GM21825 (cell line): ENCODE measurements at regions not wholly inside any gene's neighbourhood (a gene's known extent, or its start where the extent isn't known, plus 50 kb on each side); places are given as distances from the start of the nearest gene placed in this dataset.
"Not testable (repeated sequence)": the region's sequence is repeated elsewhere in the genome, so short reads cannot be mapped to it uniquely, and the experiment has no call there.

Experiments
- ATAC-seq: cut with Tn5 transposase; IDR thresholded peaks from one replicate; pipeline ENCODE4 v1.9.1; 2021; ENCODE audit warnings: mild to moderate bottlenecking, moderate library complexity; ENCODE audit not compliant: unreplicated experiment

DNA sequence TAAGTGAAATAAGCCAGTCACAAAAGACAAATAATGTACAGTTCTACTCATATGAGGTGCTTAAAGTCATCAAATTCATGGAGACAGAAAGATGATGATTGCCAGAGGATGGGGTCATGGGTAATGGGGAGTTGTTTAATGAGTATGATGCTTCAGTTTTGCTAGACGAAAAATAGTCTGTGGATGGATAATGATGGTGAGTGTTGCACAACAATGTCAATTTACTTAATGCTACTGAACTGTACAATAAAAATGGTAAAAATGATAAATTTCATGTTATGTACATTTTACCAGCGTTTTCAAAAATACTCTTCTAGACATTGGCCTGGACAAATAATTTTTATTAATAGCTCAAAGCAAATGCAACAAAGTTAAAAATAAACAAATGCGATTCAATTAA, 118.5 kb upstream of the KYNU start:
- ATAC-seq = no peak

DNA sequence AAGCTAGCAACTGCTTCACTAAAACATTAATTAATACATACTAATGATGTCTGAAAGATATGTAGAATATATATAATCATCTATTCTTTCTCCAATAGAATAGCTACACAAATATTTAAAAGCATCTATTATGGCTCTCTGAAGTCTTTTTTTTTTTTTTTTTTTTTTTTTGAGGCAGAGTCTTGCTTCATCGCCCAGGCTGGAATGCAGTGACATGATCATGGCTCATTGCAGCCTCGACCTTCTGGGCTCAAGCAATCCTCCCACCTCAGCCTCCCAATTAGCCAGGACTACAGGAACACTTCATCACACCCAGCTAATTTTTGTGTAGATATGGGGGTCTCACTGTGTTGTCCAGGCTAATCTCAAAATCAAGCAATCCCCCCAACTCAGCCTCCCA, 120.4 kb upstream of the KYNU start:
- ATAC-seq = no peak

DNA sequence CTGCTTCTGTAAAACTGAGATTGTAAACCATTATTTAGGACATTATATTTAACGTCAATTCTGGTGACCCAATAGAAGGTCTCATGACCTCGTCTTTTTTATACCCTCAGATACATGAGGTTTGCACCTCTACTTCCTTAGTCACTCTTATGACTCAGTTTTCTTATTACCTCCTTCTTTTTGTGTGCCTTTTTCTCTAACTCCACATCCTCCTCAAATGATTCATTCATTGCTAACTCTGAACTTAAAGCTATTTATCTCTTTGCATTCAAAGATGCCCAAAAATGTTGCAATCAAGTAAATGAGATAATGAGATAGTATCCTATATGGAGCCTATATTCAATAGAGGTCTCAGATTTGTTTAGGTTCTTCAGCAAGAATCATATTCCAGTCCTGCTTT, 121.0 kb upstream of the KYNU start:
- no peak for ATAC-seq

DNA sequence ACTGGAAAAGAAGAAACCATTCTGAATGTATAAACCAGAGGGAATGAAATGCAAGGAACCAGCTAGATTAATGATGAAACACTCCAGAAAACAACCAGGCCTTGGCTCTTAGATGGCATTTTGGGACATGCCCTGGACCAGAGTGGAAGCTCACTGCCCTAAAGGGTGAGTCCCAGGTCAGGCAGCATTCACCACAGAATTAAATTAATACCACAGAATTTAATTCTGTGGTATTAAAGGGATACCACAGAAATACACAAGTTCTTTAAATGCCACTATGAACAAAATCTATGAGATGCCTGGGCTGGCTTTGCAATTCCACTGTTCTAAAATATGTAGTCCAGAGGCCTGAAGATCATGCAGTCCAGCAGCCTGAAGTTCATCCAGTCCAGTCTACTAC, 122.3 kb upstream of the KYNU start:
- no peak for ATAC-seq

- no peak for ATAC-seq
Measured at GRCh38 chr2:142754182-142754581, 123.3 kb upstream of the KYNU start.

- no peak for ATAC-seq
Measured at GRCh38 chr2:142750858-142751257, 126.6 kb upstream of the KYNU start.

DNA sequence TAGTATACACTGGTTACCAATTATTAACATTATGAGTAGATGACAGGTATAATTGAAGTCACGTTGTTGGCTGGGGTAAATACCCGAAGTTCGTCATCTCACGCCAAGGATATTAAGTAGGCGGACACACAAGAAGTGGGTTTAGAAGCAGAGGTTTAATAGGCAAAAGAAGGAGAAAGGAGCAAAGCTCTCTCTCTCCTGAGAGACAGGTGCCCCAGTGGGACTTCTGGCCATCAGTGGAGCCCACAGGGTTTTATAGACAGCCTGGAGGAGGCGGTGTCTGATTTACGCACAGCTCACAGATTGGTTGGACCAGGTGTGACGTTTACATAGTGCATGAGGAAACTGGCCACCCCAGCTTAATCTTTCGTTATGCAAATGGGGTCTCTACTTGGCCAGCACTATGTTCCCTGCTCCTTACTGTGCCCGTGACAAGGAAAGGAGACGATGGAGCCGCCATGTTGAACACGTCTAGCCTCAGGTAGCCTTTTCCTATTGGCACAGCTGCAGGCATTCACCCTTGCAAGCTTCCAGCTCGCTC, 128.8 kb upstream of the KYNU start:
- no peak for ATAC-seq

- no peak for ATAC-seq
Measured at GRCh38 chr2:142745691-142746090, 131.8 kb upstream of the KYNU start.

DNA sequence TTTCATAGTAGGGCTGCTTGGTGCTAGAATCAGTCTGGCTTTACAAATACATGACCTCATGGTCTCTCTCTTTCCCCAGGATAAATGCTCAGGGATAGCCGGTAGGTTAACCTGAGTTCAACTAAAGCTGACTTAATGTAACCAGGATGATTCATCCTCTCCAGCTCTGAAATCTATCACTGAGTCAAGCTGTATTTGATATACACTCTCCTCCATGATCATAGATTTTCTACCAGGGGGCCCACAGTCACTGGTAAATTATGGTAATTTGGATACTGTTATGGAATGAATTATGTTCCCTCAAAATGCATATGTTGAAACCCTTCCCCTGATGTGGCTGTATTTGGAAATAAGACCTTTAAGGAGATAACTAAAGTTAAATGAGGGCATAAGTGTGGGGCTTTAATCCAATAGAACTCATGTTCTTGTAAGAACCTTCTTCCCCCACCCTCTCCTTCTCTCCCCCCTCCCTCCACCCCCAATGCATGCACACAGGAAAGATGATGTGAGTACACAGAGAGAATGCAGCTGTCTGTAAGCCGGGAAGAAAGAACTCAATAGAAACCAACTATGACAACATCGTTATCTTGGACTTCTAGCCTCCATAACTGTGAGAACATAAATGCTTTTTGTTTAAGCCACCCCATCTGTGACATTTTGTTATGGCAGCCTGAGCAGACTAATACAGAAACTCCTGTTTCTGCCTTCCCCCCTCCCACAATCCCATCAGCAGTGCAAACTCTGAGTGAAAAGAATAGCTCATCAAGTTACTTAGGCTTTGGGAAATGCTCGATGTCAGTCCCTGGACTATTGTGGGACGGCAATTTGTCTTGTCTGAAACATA, 134.9 kb upstream of the KYNU start:
- ATAC-seq = no peak

GRCh38 chr2:142741764-142742269, 135.6 kb upstream of the KYNU start:
- no peak for ATAC-seq

GRCh38 chr2:142734770-142735169, 142.7 kb upstream of the KYNU start:
- no peak for ATAC-seq

DNA sequence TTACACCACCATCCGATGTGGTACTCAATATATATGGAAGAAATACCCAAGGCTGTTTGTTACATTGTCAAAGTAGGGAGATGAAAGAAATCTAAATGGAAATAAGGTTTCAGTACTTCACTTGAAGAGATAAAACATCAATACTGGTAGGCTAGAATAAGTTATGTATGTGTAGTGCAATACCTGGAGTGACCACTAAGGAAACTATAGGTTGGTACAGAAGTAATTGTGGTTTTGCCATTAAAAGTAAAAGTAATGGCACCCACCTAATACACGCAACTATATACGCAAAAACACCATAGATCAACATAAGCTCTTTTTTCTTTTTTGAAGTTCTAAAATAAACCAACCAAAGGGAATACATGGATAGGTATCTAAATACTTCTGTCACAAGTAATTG, 143.2 kb upstream of the KYNU start:
- ATAC-seq = no peak

DNA sequence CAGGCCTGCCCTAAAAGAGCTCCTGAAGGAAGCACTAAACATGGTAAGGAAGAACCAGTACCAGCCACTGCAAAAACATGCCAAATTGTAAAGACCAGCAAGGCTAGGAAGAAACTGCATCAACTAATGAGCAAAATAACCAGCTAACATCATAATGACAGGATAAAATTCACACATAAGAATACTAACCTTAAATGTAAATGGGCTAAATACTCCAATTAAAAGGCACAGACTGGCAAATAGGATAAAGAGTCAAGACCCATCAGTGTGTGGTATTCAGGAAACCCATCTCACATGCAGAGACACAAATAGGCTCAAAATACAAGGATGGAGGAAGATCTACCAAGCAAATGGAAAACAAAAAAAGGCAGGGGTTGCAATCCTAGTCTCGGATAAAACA, 147.7 kb upstream of the KYNU start:
- ATAC-seq = not testable (repeated sequence)

DNA sequence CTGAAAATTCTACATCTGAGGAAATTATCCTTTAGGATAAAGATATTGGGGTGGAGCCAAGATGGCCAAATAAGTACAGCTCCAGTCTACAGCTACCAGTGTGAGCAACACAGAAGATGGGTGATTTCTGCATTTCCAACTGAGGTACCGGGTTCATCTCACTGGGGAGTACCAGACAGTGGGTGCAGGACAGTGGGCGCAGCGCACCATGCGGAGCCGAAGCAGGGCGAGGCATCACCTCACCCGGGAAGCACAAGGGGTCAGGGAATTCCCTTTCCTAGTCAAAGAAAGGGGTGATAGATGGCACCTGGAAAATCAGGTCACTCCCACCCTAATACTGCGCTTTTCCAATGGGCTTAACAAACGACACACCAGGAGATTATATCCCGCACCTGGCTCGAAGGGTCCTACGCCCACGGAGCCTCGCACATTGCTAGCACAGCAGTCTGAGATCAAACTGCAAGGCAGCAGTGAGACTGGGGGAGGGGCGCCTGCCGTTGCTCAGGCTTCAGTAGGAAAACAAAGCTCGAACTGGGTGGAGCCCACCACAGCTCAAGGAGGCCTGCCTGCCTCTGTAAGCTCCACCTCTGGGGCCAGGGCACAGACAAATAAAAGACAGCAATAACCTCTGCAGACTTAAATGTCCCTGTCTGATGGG, 149.5 kb upstream of the KYNU start:
- ATAC-seq = not testable (repeated sequence)

DNA sequence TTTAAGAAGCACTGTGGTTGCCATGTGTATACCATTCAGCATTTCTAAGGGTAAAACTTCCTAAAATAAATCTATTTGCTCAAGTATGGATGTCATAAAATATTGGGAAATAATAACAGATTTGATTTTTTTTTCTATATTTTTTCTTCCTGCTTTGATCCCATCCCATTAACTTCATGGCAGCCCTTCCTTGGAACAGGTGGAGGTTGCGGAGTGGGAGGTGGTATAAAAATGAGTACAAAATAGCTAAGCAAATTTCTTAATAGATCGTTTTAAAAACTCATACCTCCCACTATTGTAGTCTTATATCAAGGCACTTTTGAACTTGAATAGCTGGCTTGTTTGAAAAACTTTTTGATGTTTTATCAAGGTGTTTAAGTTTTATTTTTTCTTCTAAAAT, 152.1 kb upstream of the KYNU start:
- ATAC-seq = no peak

- peak; percentile 59 for ATAC-seq
Measured at GRCh38 chr2:142724713-142725349, 152.6 kb upstream of the KYNU start.

DNA sequence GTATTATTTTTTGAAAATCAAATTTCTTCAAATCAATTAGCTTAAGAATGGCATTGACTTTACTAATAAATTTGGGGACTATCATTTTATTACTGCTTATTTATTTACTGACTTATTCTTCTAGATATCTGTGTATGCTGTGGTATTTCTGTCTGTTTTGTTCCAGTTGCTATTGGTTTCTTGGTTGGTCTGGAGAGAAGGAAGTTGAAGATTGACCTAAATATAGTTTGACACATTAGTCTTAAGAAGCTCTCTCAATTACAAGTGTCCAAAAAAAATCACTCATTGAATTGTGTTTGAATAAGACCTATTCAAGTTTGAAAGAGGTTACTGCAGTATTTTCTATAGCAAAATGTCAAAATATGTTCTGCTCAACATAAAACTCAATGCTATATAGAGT, 153.3 kb upstream of the KYNU start:
- ATAC-seq = no peak

DNA sequence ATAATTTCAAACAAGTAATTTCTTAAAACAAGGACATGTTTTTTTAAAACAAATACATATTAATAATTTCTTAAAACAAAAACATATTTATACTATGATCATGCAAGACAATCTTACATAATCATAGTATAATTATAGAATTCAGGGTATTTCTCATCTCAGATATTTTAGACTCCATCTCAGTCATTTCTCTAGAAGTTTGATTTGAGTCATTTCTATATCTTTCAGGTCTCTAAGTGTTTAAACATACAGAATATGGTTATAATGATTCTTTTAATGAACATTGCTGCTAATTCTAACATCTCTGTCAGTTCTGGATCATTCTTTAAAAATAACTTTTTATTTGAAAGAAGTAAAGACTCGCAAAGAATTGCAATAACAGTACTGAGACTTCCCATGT, 154.2 kb upstream of the KYNU start:
- no peak for ATAC-seq

GRCh38 chr2:142722569-142722968, 154.9 kb upstream of the KYNU start:
- ATAC-seq = no peak

- no peak for ATAC-seq
Measured at GRCh38 chr2:142722086-142722485, 155.4 kb upstream of the KYNU start.

GRCh38 chr2:142721015-142721414, 156.4 kb upstream of the KYNU start:
- ATAC-seq = no peak
